Activated naive CD8-positive, alpha-beta T cell treated with anti-CD3 and anti-CD28 coated beads, Interleukin-2, amount 50 U/mL, for 24 hours (primary cell): ENCODE measurements at regions not wholly inside any gene's neighbourhood (a gene's known extent, or its start where the extent isn't known, plus 50 kb on each side); places are given as distances from the start of the nearest gene placed in this dataset.

ENCODE experiments used
- ATAC-seq: fragments of 150-1000 bp; cut with Tn5 transposase; one replicate; pipeline ENCODE4 v1.10.0; 2021
- DNase-seq: peaks from one replicate; pipeline ENCODE4 v3.0.0; 2021
- H3K27ac Mint-ChIP-seq: one replicate; pipeline ENCODE4 v1.8.0; 2021; ENCODE audit warnings: mild to moderate bottlenecking, mixed read lengths
- H3K27me3 Mint-ChIP-seq: one replicate; pipeline ENCODE4 v1.8.0; 2021; ENCODE audit warnings: mixed read lengths
- H3K36me3 Mint-ChIP-seq: one replicate; pipeline ENCODE4 v1.8.0; 2021; ENCODE audit warnings: low read depth, mixed read lengths
- H3K4me1 Mint-ChIP-seq: one replicate; pipeline ENCODE4 v1.8.0; 2021; ENCODE audit warnings: mixed read lengths
- H3K4me3 Mint-ChIP-seq: one replicate; pipeline ENCODE4 v1.8.0; 2021; ENCODE audit warnings: mild to moderate bottlenecking, moderate library complexity, mixed read lengths
- H3K9me3 Mint-ChIP-seq: one replicate; pipeline ENCODE4 v1.8.0; 2021; ENCODE audit warnings: mixed read lengths

DNA sequence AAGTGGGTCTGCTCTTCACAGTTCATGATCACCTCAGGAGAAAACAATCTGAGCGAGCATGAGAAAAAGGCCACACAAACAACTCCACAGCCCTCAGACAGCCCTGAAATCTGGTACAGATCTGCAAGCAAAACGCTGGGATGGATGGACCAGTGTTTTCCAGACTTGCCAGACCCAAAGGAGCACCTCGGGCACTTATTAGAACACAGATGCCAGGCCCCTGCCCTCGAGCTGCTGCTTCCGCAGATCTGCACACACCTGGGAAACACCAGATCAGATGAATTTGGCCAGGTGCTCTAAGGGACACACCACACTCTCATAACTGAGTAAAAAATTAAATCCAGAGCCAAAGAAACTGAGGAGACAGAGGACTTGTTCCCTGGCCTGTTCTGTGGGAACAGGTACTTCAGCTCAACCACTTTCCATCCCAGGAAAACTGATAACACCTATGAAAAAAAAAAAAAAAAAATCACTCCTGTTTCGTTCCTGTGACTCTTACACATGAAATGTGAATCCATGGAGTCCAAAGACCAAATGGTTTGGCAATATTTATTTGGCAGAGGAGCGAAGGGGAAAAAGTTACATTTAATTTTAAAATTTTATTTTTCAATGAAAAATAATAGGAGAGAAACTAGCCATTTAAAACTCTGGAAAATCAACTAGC is 202.9 kb upstream of the ESRRG start:
- no peak overlapping the region for H3K4me3 Mint-ChIP-seq
- H3K27me3 Mint-ChIP-seq: no peaks in the 10 kb centered on the region
- H3K36me3 Mint-ChIP-seq: no peaks in the 10 kb centered on the region
- DNase-seq (no peak), ATAC-seq (no peak)
- H3K4me1 Mint-ChIP-seq: no peaks in the 10 kb centered on the region
- H3K9me3 Mint-ChIP-seq: no peaks in the 10 kb centered on the region
- no peak overlapping the region for H3K27ac Mint-ChIP-seq

DNA sequence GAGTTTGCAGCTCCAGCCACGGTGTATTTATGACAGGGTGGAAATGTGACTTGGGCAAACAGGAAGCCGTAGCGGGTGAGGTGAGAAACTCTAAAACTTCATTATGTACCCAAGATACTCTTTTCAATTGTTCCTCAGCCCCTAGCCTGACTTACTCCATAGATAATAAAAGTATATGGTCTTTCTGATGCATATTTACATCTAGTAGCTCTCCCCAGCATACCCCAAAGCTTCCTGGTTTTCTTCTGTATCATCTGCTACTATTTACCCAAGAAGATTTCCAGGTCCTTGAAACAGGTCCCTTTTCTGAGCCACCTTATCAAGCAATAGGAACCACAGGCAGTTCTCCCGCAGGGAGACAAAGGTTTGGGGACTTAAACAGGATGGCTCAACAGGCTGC is 201.5 kb upstream of the ESRRG start:
- Mint-ChIP-seq H3K4me3 (no peak overlapping the region), H3K27me3 (no peaks in the 10 kb centered on the region), H3K4me1 (no peaks in the 10 kb centered on the region), H3K27ac (no peak overlapping the region), H3K36me3 (no peaks in the 10 kb centered on the region), H3K9me3 (no peaks in the 10 kb centered on the region)
- ATAC-seq (no peak), DNase-seq (no peak)

DNA sequence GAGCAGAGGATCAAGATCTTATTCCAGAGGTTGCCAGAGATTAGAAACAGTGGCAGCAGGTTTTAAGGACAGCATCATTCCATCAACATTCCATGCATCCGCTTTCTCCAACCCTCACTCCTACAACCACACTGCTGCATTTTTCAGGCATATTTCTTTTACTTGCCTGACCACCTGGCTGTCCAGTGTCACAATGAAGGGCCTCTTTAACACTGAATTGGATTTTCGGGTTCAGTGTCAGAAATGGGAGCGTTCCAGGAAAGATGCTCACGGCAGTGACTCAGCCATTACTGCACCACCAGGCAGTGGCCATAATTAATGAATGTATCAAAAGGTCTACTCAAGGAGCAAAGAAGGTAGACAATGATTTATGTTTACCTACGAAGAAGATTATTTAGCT is 200.4 kb upstream of the ESRRG start:
- no peaks in the 10 kb centered on the region for H3K27me3 Mint-ChIP-seq
- no peaks in the 10 kb centered on the region for H3K4me1 Mint-ChIP-seq
- ATAC-seq (no peak), DNase-seq (no peak)
- H3K27ac Mint-ChIP-seq: no peak overlapping the region
- no peak overlapping the region for H3K4me3 Mint-ChIP-seq
- no peaks in the 10 kb centered on the region for H3K9me3 Mint-ChIP-seq
- no peaks in the 10 kb centered on the region for H3K36me3 Mint-ChIP-seq

GRCh38 chr1:216922406-216922805 is 199.2 kb upstream of the ESRRG start:
- DNase-seq (no peak), ATAC-seq (no peak)
- Mint-ChIP-seq H3K4me3 (no peak overlapping the region), H3K9me3 (peaks cover 3% of the 10 kb centered on the region), H3K27me3 (no peaks in the 10 kb centered on the region), H3K27ac (no peak overlapping the region), H3K4me1 (no peaks in the 10 kb centered on the region), H3K36me3 (no peaks in the 10 kb centered on the region)

DNA sequence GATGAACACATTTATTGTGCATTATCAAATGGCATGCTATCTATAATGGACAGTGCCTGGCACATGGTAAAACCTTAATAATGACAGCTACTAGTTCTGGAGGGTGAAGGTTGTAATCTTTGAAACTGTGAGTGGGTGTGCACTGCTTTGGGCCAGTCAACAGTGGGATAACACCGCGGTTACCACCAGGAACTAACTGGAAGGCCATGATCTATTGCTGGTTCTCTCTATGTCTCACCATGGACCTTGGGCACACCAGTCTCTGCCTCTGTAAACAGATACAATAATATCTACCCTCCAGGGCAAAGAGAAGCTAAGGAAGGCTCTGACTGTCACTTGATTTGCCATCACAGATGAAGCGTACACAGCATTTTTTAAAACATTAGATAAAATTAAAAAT is 198.6 kb upstream of the ESRRG start:
- no peaks in the 10 kb centered on the region for H3K4me1 Mint-ChIP-seq
- no peaks in the 10 kb centered on the region for H3K27me3 Mint-ChIP-seq
- DNase-seq: no peak
- H3K4me3 Mint-ChIP-seq: no peak overlapping the region
- ATAC-seq: no peak
- peaks cover 4% of the 10 kb centered on the region for H3K9me3 Mint-ChIP-seq
- no peaks in the 10 kb centered on the region for H3K36me3 Mint-ChIP-seq
- no peak overlapping the region for H3K27ac Mint-ChIP-seq

DNA sequence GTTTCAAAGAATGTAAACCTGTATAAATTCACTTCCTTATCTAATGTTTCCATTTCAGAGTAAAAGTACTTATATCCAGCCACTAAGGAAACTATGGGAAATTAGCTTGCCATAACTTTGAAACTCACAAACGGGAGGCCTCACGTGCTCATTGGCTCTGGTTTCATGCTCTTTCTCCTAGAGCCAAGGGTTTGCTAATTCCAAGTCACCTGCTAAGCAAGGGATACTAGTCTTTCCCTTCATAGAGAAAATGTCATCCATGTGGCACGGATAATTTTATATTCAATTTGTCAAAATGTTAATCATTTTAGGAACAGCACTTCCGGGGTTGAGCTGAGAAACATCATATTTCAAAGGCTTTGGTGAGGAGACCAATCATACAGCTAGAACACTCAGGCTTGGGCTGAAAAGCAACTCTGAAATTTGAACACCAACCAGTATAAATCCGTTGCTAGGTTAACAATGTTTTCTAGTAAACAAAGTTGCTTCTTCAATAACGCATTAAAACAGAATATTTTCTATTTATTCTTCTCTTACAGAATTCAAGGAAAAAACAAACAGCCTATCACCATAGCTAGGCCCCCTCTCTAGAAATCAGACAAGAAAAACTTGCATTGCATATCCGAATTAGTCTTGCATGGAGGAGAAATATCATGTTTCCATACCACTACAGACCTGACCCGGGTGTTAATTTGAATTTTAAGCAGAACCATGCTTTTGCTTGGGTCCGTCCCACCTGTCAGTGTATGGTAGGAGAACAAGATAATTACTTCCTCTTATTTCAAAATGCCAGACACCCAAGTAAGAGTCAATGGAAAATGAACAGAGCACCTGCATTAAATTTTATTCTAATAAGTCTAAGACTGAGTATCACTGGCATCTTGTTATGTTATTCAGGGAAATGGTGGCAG is 196.1 kb upstream of the ESRRG start:
- Mint-ChIP-seq H3K4me3 (no peak overlapping the region), H3K36me3 (no peaks in the 10 kb centered on the region), H3K27me3 (no peaks in the 10 kb centered on the region), H3K27ac (no peak overlapping the region), H3K4me1 (no peaks in the 10 kb centered on the region), H3K9me3 (peaks cover 4% of the 10 kb centered on the region)
- ATAC-seq (no peak), DNase-seq (no peak)

DNA sequence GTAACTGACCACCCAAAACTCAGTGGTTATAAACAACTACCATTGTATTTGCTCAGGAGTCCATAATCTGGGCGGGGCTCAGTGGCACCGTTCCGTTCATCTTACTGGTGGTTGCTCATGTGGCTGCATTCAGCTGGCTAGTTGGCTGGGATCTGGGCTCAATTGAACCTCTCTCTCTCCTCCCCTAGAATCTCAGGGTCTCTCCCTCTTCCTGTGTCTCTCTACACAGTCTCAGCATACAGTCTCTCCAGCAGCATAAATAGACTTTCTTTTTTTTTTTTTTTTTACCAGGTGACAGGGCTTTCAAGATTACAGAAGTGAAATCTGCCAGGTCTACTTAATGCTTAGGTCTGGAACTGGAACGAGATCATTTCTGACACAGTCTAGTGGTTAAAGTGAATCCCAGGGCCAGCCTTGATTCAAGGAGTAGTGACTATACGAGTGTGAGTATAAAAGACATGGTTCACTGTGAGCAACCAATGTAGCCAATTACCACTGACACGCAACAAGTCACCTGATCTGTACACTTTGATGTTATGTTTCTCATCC is 193.7 kb upstream of the ESRRG start:
- H3K27me3 Mint-ChIP-seq: no peaks in the 10 kb centered on the region
- DNase-seq: no peak
- H3K4me3 Mint-ChIP-seq: no peak overlapping the region
- H3K27ac Mint-ChIP-seq: no peak overlapping the region
- no peaks in the 10 kb centered on the region for H3K36me3 Mint-ChIP-seq
- no peak for ATAC-seq
- H3K4me1 Mint-ChIP-seq: no peaks in the 10 kb centered on the region
- H3K9me3 Mint-ChIP-seq: peaks cover 4% of the 10 kb centered on the region

GRCh38 chr1:216914974-216915373 is 191.7 kb upstream of the ESRRG start:
- Mint-ChIP-seq H3K36me3 (no peaks in the 10 kb centered on the region), H3K9me3 (peaks cover 4% of the 10 kb centered on the region), H3K27me3 (no peaks in the 10 kb centered on the region), H3K4me1 (no peaks in the 10 kb centered on the region), H3K4me3 (no peak overlapping the region), H3K27ac (no peak overlapping the region)
- no peak for DNase-seq
- ATAC-seq: no peak

DNA sequence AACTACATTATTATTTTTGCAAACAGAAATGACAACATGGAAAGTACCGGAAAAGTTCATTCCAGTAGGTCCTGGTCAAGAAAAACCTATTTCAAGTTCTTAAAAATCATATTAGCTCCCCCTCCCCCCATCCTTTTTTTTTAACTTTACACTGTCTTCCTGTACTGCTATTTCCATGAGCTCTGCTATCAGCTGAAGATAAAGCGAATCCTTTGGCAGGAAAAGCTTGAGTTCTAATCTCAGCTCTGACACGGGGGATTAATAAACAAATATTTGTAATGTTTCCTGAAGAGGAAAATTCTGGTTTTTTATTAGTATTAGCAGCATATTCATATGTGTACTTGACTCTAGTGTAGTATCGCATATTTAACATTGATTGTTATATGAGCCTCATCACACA is 190.7 kb upstream of the ESRRG start:
- H3K36me3 Mint-ChIP-seq: no peaks in the 10 kb centered on the region
- ATAC-seq (no peak), DNase-seq (no peak)
- no peak overlapping the region for H3K4me3 Mint-ChIP-seq
- no peaks in the 10 kb centered on the region for H3K27me3 Mint-ChIP-seq
- H3K27ac Mint-ChIP-seq: no peak overlapping the region
- H3K9me3 Mint-ChIP-seq: peaks cover 4% of the 10 kb centered on the region
- H3K4me1 Mint-ChIP-seq: no peaks in the 10 kb centered on the region

DNA sequence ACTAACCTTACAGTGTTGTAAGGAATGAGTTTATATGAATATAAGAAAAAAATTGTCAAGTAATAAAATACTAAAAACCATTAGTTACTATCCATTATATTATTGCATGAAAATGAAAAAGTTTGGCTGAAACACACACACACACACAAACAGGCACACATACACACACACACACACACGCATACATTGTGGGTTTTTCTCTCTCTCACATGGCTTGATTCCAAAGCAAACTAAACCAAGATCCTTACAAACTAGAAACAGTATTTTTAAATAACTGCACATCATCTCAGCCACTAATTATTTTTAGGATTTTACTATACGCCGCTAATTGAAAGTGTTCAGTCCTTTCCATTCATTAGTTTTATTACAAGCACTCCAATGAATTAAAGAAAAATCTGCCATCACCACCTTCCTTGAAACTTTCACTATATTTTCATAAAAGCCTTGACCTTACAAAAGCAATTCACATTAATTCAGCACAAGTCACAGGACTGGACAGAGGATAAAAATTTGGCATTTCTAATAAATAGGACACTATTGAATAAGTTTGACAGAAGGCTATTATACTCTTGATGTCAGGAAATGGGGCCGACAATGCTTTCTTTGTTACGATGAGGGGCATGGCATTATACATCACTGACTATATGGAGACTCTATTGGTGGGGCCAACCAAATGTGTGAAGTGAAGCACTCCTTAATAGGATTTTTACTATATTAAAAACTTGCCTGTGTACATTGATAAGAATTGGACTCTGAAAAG is 187.0 kb upstream of the ESRRG start:
- H3K27ac Mint-ChIP-seq: no peak overlapping the region

GRCh38 chr1:216908126-216908525 is 184.9 kb upstream of the ESRRG start:
- ATAC-seq (no peak), DNase-seq (no peak)
- Mint-ChIP-seq H3K4me1 (no peaks in the 10 kb centered on the region), H3K36me3 (no peaks in the 10 kb centered on the region), H3K4me3 (no peak overlapping the region), H3K27me3 (no peaks in the 10 kb centered on the region), H3K9me3 (no peaks in the 10 kb centered on the region), H3K27ac (no peak overlapping the region)

More for the DNA sequence above, 187.0 kb upstream of the ESRRG start:
- DNase-seq (no peak), ATAC-seq (no peak)
- Mint-ChIP-seq H3K9me3 (no peaks in the 10 kb centered on the region), H3K4me1 (no peaks in the 10 kb centered on the region), H3K27me3 (no peaks in the 10 kb centered on the region), H3K4me3 (no peak overlapping the region), H3K36me3 (no peaks in the 10 kb centered on the region)

DNA sequence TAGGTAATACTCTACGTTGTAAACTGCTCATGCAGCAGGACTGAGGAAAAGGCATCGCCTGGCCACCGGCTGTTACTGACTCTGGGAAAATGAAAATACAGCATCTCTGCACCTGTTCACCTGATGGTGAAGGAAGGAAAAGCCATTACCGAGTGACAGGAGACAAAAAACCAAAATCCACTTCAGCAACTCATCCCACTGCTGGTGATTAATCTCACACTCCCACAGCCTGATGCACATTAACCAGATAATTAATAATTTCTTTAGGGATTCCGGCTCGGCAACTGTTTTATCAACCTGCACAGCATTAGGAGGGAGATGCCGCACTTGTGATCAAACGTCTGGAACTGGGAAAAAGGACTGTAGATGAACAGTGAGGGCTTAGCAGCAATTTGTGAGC is 183.9 kb upstream of the ESRRG start:
- no peak for ATAC-seq
- DNase-seq: no peak
- Mint-ChIP-seq H3K27me3 (no peaks in the 10 kb centered on the region), H3K4me1 (no peaks in the 10 kb centered on the region), H3K27ac (no peak overlapping the region), H3K9me3 (no peaks in the 10 kb centered on the region), H3K4me3 (no peak overlapping the region), H3K36me3 (no peaks in the 10 kb centered on the region)

- H3K27me3 Mint-ChIP-seq: no peaks in the 10 kb centered on the region
- DNase-seq: no peak
- H3K36me3 Mint-ChIP-seq: no peaks in the 10 kb centered on the region
- ATAC-seq: no peak
- no peaks in the 10 kb centered on the region for H3K4me1 Mint-ChIP-seq
- no peaks in the 10 kb centered on the region for H3K9me3 Mint-ChIP-seq
- no peak overlapping the region for H3K27ac Mint-ChIP-seq
- H3K4me3 Mint-ChIP-seq: no peak overlapping the region
These were observed 182.6 kb upstream of the ESRRG start for GRCh38 chr1:216905781-216906180.

DNA sequence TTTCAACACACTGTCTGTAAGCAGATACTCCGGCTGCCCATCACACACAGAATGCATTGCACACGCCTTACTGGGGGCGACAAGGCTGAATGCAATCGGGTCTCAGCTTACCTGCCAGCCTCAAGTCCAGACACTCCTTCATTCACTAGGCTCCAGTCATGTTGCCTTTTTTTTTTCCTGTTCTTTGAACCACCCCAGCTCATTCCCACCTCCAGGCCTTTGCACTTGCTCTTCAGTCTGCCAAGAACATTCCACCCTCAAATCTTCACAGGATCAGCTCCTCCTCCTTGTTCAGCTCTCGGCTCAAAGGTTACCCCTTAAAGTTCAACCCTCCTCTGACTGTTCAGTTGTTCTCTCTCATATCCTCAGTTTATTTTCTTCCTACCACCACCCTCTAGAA is 181.9 kb upstream of the ESRRG start:
- no peaks in the 10 kb centered on the region for H3K4me1 Mint-ChIP-seq
- H3K9me3 Mint-ChIP-seq: no peaks in the 10 kb centered on the region
- ATAC-seq (no peak), DNase-seq (no peak)
- H3K27ac Mint-ChIP-seq: no peak overlapping the region
- no peak overlapping the region for H3K4me3 Mint-ChIP-seq
- H3K36me3 Mint-ChIP-seq: no peaks in the 10 kb centered on the region
- H3K27me3 Mint-ChIP-seq: no peaks in the 10 kb centered on the region

DNA sequence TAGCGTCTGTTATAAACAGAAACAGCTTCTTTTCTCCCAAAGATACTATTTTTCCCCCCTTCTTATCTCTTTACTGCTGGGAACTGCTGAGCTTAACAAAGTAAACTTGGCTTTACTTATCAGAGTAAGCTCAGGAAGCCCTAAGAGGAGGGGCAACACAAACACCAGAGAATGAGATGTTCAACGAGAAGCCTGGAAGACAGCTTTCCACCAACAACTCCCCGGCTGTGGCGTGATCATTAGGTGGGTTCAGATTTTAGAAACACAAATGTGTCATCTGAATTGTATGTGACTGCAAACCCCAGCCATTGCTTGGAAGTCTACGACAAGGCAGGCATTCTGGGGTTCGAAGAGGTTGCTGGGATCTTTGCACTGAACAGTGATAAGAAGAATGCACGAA is 181.2 kb upstream of the ESRRG start:
- no peak overlapping the region for H3K27ac Mint-ChIP-seq
- ATAC-seq (no peak), DNase-seq (no peak)
- no peaks in the 10 kb centered on the region for H3K27me3 Mint-ChIP-seq
- H3K4me3 Mint-ChIP-seq: no peak overlapping the region
- H3K36me3 Mint-ChIP-seq: no peaks in the 10 kb centered on the region
- H3K9me3 Mint-ChIP-seq: no peaks in the 10 kb centered on the region
- H3K4me1 Mint-ChIP-seq: no peaks in the 10 kb centered on the region
